Endodermal cell (in vitro differentiated cells): ENCODE measurements at regions not wholly inside any gene's neighbourhood (a gene's known extent, or its start where the extent isn't known, plus 50 kb on each side); places are given as distances from the start of the nearest gene placed in this dataset.

Source experiments
- DNase-seq: peaks from one replicate; pipeline ENCODE4 v3.0.0-alpha.2; 2017
- H3K27ac ChIP-seq: 2 replicates; pipeline ENCODE4 v1.5.1; 2013; ENCODE audit warnings: mild to moderate bottlenecking, low read depth, low read length, moderate library complexity
- H3K27me3 ChIP-seq: 2 replicates; pipeline ENCODE4 v1.6.1; 2013; ENCODE audit warnings: mild to moderate bottlenecking, low read length, moderate library complexity; ENCODE audit not compliant: insufficient read depth, control insufficient read depth, poor library complexity, severe bottlenecking
- H3K36me3 ChIP-seq: 2 replicates; pipeline ENCODE4 v1.7.0; 2013; ENCODE audit warnings: mild to moderate bottlenecking, low read length, moderate library complexity; ENCODE audit not compliant: control insufficient read depth, insufficient read depth
- H3K4me1 ChIP-seq: one replicate; pipeline ENCODE4 v1.7.0; 2013; ENCODE audit warnings: low read length; ENCODE audit not compliant: control insufficient read depth, insufficient read depth
- H3K4me3 ChIP-seq: 2 replicates; pipeline ENCODE4 v1.5.1; 2013; ENCODE audit warnings: mild to moderate bottlenecking, low read length, moderate library complexity
- H3K9ac ChIP-seq: 2 replicates; pipeline ENCODE4 v1.6.1; 2013; ENCODE audit warnings: mild to moderate bottlenecking, low read length, moderate library complexity; ENCODE audit not compliant: poor library complexity, severe bottlenecking; ENCODE audit errors: extremely low read depth
- H3K9me3 ChIP-seq: 2 replicates; pipeline ENCODE4 v1.6.1; 2013; ENCODE audit warnings: mild to moderate bottlenecking, low read length, moderate library complexity; ENCODE audit not compliant: control insufficient read depth
- H3K27ac Mint-ChIP-seq: 2 replicates; pipeline ENCODE4 v1.8.0; 2020; ENCODE audit warnings: mixed read lengths
- H3K27me3 Mint-ChIP-seq: 2 replicates; pipeline ENCODE4 v1.8.0; 2021; ENCODE audit warnings: mild to moderate bottlenecking, mixed read lengths; ENCODE audit not compliant: insufficient read depth
- H3K36me3 Mint-ChIP-seq: 2 replicates; pipeline ENCODE4 v1.8.0; 2020; ENCODE audit warnings: low read depth, mixed read lengths
- H3K4me1 Mint-ChIP-seq: 2 replicates; pipeline ENCODE4 v1.8.0; 2020; ENCODE audit warnings: mixed read lengths
- H3K4me3 Mint-ChIP-seq: 2 replicates; pipeline ENCODE4 v1.8.0; 2020; ENCODE audit warnings: mild to moderate bottlenecking, moderate library complexity, mixed read lengths
- H3K9me3 Mint-ChIP-seq: 2 replicates; pipeline ENCODE4 v1.8.0; 2020; ENCODE audit warnings: mild to moderate bottlenecking, mixed read lengths
- WGBS, 2 experiments: methylation state at CpG; one replicate each; pipeline versions ENCODE4 v1.1.5 to v1.1.7; 2013; ENCODE audit warnings: missing lambda C conversion rate in 2 of 2, mixed read lengths in 1 of 2; ENCODE audit not compliant: insufficient coverage in 1 of 2, insufficient read length in 1 of 2; 5-methylcytosine and 5-hydroxymethylcytosine counted together
- TF ChIP-seq, protein P1 (sequence below): fragments of 200-600 bp; sonication (generic); conservative IDR thresholded peaks from 2 replicates; pipeline ENCODE4 v1.5.0; 2021; ENCODE audit warnings: antibody characterized with exemption, mild to moderate bottlenecking

DNA sequence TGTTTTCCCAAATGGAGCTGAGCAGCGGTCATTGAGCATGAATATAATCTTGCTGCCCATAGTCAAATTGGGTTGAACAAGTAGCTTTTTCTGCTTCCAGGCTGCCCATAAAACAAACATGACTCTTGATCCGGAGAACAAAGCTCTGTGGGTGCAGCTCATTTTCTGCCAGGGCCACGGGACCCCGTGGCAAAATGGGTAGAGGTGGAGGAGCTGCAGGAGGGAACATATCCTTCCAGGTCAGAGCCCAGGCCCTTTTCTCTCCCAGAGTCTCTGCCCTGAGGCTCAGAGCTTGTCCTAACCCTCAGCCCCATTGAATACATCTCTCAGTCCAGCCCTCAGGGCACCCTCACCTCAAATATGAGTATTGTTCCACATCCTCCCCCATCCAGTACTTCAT lies 151.6 kb upstream of the TWIST2 start:
- Histone ChIP-seq H3K27me3 (no peaks in the 10 kb centered on the region), H3K4me1 (no peaks in the 10 kb centered on the region), H3K9me3 (no peaks in the 10 kb centered on the region), H3K9ac (no peak overlapping the region), H3K36me3 (no peaks in the 10 kb centered on the region), H3K4me3 (no peak overlapping the region), H3K27ac (no peak overlapping the region)
- Mint-ChIP-seq H3K4me1 (no peaks in the 10 kb centered on the region), H3K27ac (no peak overlapping the region), H3K4me3 (no peak overlapping the region), H3K9me3 (no peaks in the 10 kb centered on the region), H3K27me3 (no peaks in the 10 kb centered on the region), H3K36me3 (no peaks in the 10 kb centered on the region)
- WGBS, 2 experiments, result 85 to 93% methylated on average over 3 to 4 of the region's 4 CpGs
- TF ChIP-seq, protein P1, sequence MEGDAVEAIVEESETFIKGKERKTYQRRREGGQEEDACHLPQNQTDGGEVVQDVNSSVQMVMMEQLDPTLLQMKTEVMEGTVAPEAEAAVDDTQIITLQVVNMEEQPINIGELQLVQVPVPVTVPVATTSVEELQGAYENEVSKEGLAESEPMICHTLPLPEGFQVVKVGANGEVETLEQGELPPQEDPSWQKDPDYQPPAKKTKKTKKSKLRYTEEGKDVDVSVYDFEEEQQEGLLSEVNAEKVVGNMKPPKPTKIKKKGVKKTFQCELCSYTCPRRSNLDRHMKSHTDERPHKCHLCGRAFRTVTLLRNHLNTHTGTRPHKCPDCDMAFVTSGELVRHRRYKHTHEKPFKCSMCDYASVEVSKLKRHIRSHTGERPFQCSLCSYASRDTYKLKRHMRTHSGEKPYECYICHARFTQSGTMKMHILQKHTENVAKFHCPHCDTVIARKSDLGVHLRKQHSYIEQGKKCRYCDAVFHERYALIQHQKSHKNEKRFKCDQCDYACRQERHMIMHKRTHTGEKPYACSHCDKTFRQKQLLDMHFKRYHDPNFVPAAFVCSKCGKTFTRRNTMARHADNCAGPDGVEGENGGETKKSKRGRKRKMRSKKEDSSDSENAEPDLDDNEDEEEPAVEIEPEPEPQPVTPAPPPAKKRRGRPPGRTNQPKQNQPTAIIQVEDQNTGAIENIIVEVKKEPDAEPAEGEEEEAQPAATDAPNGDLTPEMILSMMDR, result no peak
- DNase-seq, result no peak

DNA sequence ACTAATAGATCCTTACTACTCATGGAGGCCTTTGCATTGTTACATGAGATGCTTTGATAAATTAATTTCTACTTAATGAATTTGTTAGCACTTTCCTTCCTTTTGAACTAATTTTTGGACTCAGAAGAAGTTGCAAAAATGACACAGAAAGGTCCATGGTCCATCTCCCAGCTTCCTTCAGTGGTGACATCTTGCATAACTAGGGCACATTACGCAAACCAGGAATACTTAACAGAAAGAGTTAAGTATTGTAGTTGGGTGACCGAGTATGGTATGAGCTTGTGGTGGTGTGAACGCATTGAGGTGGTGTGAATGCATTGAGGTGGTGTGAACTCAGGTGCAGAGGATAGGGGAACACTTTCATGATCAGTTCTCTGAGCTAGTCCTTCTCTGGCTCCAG lies 151.1 kb upstream of the TWIST2 start:
- Histone ChIP-seq H3K9me3 (no peaks in the 10 kb centered on the region), H3K4me1 (no peaks in the 10 kb centered on the region), H3K4me3 (no peak overlapping the region), H3K36me3 (no peaks in the 10 kb centered on the region), H3K27me3 (no peaks in the 10 kb centered on the region), H3K9ac (no peak overlapping the region), H3K27ac (no peak overlapping the region)
- no peaks in the 10 kb centered on the region for H3K4me1 Mint-ChIP-seq
- no peaks in the 10 kb centered on the region for H3K27me3 Mint-ChIP-seq
- H3K36me3 Mint-ChIP-seq, result no peaks in the 10 kb centered on the region
- no peak for DNase-seq
- TF ChIP-seq, protein P1, result no peak
- no peak overlapping the region for H3K27ac Mint-ChIP-seq
- WGBS, 2 experiments, result 89 to 93% methylated on average over 3 of the region's 3 CpGs
- no peak overlapping the region for H3K4me3 Mint-ChIP-seq
- no peaks in the 10 kb centered on the region for H3K9me3 Mint-ChIP-seq

DNA sequence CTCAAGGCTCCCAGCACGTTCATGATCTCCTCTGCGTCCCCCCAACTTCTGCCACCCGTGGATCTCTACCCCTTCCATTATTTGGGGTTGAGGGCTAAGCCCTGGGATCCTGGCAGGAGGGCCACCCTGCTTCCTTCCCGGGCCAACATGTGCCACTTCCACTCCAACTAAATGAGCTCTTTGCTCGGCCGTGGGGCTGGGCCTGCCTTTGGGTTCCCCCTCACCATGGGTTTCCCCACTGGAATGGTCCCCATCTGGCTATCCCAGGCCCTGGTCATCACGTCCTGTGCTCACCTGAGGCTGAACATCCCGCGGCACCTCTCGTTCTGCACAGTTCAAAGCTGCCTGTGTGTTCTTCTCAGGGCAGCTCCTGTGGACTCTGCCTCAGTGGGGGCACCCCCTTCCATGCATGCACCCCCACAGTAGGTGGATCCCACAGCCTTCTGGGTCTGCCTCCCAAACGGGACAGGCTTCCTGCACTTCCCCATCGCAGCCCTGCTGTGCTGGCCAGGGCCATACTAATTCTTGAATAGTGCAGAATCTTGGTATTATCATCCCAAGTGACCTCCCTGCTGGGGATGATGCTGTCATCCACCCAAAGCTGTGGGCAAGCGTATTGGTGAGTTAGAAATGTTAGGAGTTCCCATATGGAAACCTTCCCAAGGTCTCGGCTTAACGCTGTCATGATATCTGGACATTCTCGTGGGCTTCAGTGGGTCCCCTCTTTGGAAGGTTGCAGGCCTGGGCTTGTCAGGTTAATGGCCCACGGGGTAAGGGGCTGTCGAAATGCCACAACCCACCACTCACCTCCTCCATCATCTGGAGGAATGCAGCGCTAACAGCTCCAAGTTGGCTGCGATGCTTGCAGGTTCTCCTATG lies 150.5 kb upstream of the TWIST2 start:
- no peak for DNase-seq
- no peaks in the 10 kb centered on the region for H3K36me3 Mint-ChIP-seq
- no peak overlapping the region for H3K27ac Mint-ChIP-seq
- no peaks in the 10 kb centered on the region for H3K27me3 Mint-ChIP-seq
- WGBS, 2 experiments, result 80 to 91% methylated on average over 15 to 20 of the region's 20 CpGs
- H3K4me3 Mint-ChIP-seq, result no peak overlapping the region
- no peaks in the 10 kb centered on the region for H3K9me3 Mint-ChIP-seq
- TF ChIP-seq, protein P1, result no peak
- no peaks in the 10 kb centered on the region for H3K9me3 ChIP-seq
- no peaks in the 10 kb centered on the region for H3K4me1 ChIP-seq
- H3K27me3 ChIP-seq, result no peaks in the 10 kb centered on the region
- H3K27ac ChIP-seq, result no peak overlapping the region
- no peaks in the 10 kb centered on the region for H3K4me1 Mint-ChIP-seq
- no peaks in the 10 kb centered on the region for H3K36me3 ChIP-seq
- H3K4me3 ChIP-seq, result no peak overlapping the region
- H3K9ac ChIP-seq, result no peak overlapping the region
